Progenitor cell of endocrine pancreas (in vitro differentiated cells): ENCODE measurements at regions not wholly inside any gene's neighbourhood (a gene's known extent, or its start where the extent isn't known, plus 50 kb on each side); places are given as distances from the start of the nearest gene placed in this dataset.

Source experiments
- DNase-seq: peaks from one replicate; pipeline ENCODE4 v3.0.0; 2021; ENCODE audit warnings: low spot score; ENCODE audit not compliant: unreplicated experiment
- H3K27ac Mint-ChIP-seq: 2 replicates; pipeline ENCODE4 v1.8.0; 2021; ENCODE audit warnings: mild to moderate bottlenecking, moderate library complexity, mixed read lengths
- H3K27me3 Mint-ChIP-seq: 2 replicates; pipeline ENCODE4 v1.8.0; 2021; ENCODE audit warnings: mixed read lengths
- H3K36me3 Mint-ChIP-seq: 2 replicates; pipeline ENCODE4 v1.8.0; 2022; ENCODE audit warnings: mixed read lengths; ENCODE audit not compliant: insufficient read depth
- H3K4me1 Mint-ChIP-seq: 2 replicates; pipeline ENCODE4 v1.8.0; 2021; ENCODE audit warnings: low read depth, mixed read lengths
- H3K4me3 Mint-ChIP-seq: 2 replicates; pipeline ENCODE4 v1.8.0; 2021; ENCODE audit warnings: low read depth, mild to moderate bottlenecking, moderate library complexity, mixed read lengths
- H3K9me3 Mint-ChIP-seq: 2 replicates; pipeline ENCODE4 v1.8.0; 2021; ENCODE audit warnings: low read depth, mixed read lengths
- CTCF ChIP-seq: fragments of 200-600 bp; sonication (generic); IDR thresholded peaks from one replicate; pipeline ENCODE4 v1.5.0; 2021; ENCODE audit warnings: antibody characterized with exemption, mild to moderate bottlenecking; ENCODE audit not compliant: unreplicated experiment

DNA sequence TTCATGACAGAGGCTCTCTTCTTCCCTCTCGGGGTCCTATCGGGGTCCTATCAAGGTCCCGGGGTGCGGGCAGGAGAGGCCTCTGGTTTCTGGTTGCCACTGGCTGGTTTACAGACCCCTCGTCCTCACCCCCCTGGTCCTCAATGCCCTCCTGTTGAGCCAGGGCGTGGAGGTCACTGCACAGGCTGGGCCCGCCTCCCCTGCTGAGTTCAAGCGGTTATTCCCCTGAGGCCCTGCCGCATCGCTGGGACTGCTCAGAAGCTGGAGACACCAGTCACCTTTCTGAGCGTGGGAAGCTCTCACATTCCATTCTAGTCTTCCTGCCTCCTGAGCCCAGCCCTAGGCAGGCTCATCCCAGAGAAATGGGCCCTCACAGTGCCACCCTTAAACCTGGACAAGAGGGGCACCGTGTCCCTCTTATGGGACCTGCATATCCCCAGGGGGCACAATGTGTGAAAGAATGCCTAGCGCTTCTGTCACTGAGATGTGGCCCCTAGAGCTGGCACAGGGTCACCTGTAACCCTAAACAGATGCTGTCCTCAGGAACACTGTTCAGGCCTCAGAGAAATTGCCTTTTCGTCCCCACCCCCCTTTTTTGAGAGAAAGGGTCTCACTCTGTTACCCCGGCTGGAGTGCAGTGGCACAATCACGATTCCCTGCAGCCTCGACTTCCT is 177.7 kb upstream of the RGS6 start:
- TF ChIP-seq CTCF = no peak
- no peak overlapping the region for H3K27ac Mint-ChIP-seq
- no peak for DNase-seq
- H3K36me3 Mint-ChIP-seq = no peaks in the 10 kb centered on the region
- H3K9me3 Mint-ChIP-seq = no peaks in the 10 kb centered on the region
- H3K4me1 Mint-ChIP-seq = no peaks in the 10 kb centered on the region
- no peaks in the 10 kb centered on the region for H3K27me3 Mint-ChIP-seq
- H3K4me3 Mint-ChIP-seq = no peak overlapping the region

DNA sequence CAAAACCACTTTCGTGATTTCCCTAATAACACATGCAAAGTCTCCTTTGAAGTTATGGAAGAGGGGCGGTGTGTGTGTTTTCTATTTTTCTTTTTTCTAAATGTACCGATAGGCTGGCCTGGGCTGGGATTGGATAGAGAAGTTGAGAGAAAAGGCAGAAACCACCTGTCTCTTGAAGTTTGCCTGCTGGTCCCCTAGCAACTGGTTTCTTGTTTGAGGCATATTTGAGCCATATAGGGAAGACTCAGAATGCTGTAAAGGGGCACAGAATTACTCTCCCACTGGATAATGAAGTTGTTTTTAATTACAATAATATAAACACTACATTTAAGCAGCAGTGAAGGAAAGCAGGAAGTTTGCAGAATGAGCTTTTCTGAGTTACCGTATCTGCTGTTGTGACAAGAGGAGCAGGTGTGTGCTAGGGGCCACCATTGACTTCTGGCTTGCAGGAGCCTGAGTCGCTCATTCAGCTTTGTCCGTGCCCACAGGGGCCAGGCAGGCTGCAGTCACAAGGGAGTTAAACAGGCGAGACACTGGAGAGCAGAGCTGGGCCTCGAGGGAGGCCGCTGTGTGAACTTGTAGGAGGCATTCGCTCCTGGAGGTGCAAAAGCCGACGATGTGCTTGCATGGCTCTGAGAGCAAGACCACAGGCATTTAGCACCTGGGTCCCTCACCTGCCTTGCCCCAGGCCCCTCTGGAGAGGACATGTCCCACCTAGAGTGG is 173.8 kb upstream of the RGS6 start:
- Mint-ChIP-seq H3K27ac (no peak overlapping the region), H3K4me1 (no peaks in the 10 kb centered on the region), H3K36me3 (no peaks in the 10 kb centered on the region), H3K9me3 (no peaks in the 10 kb centered on the region), H3K27me3 (no peaks in the 10 kb centered on the region), H3K4me3 (no peak overlapping the region)
- no peak for TF ChIP-seq CTCF
- no peak for DNase-seq

DNA sequence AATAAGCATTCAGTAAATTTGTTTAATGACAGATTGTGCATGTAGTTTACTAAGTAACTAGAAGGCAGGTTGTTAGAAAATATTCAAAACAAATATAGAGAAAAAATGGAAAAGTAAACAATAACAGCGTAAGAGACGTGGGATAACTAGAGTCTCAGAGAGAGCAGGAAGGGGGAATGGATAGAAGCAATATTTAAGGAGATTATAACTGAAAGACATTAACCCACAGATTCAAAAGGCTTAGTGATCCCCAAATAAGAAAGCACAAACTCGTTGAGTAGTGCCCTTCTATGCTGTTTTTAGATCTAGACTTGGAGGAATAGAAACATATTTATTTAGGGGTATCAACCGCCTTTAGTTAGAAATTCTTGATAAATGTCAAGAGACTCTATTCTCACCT is 169.7 kb upstream of the RGS6 start:
- no peaks in the 10 kb centered on the region for H3K27me3 Mint-ChIP-seq
- H3K4me3 Mint-ChIP-seq = no peak overlapping the region
- H3K9me3 Mint-ChIP-seq = no peaks in the 10 kb centered on the region
- H3K36me3 Mint-ChIP-seq = no peaks in the 10 kb centered on the region
- TF ChIP-seq CTCF = no peak
- H3K4me1 Mint-ChIP-seq = no peaks in the 10 kb centered on the region
- no peak overlapping the region for H3K27ac Mint-ChIP-seq
- no peak for DNase-seq

GRCh38 chr14:71764701-71765382 is 167.4 kb upstream of the RGS6 start:
- no peak for TF ChIP-seq CTCF
- Mint-ChIP-seq H3K27ac (no peak overlapping the region), H3K4me1 (no peaks in the 10 kb centered on the region), H3K36me3 (no peaks in the 10 kb centered on the region), H3K4me3 (no peak overlapping the region), H3K27me3 (no peaks in the 10 kb centered on the region), H3K9me3 (peaks cover 5% of the 10 kb centered on the region)
- no peak for DNase-seq

GRCh38 chr14:71765505-71765904 is 166.7 kb upstream of the RGS6 start:
- Mint-ChIP-seq H3K9me3 (peaks cover 5% of the 10 kb centered on the region), H3K36me3 (no peaks in the 10 kb centered on the region), H3K27ac (no peak overlapping the region), H3K27me3 (no peaks in the 10 kb centered on the region), H3K4me1 (no peaks in the 10 kb centered on the region), H3K4me3 (no peak overlapping the region)
- no peak for TF ChIP-seq CTCF
- no peak for DNase-seq
